NCI-H2227 (cell line): ENCODE measurements at regions not wholly inside any gene's neighbourhood (a gene's known extent, or its start where the extent isn't known, plus 50 kb on each side); places are given as distances from the start of the nearest gene placed in this dataset.

Source experiments
- DNase-seq: peaks from one replicate; lab custom pipeline; 2025; ENCODE audit not compliant: unreplicated experiment; lab: John Stamatoyannopoulos, UW

GRCh38 chr2:121038891-121039616 lies 245.9 kb downstream of the TFCP2L1 start:
- DNase-seq: no peak

- no peak for DNase-seq
These were observed 245.3 kb downstream of the TFCP2L1 start for GRCh38 chr2:121039679-121040078.

GRCh38 chr2:121041516-121041915 lies 243.5 kb downstream of the TFCP2L1 start:
- DNase-seq: no peak

GRCh38 chr2:121043061-121043826 lies 241.8 kb downstream of the TFCP2L1 start:
- DNase-seq: no peak

GRCh38 chr2:121043827-121044222 lies 241.2 kb downstream of the TFCP2L1 start:
- DNase-seq: no peak

GRCh38 chr2:121044412-121044811 lies 240.6 kb downstream of the TFCP2L1 start:
- DNase-seq: no peak

GRCh38 chr2:121045245-121045644 lies 239.8 kb downstream of the TFCP2L1 start:
- DNase-seq: no peak

GRCh38 chr2:121046335-121046734 lies 238.7 kb downstream of the TFCP2L1 start:
- DNase-seq: no peak

GRCh38 chr2:121047383-121047782 lies 237.6 kb downstream of the TFCP2L1 start:
- DNase-seq: no peak

GRCh38 chr2:121049131-121049530 lies 235.9 kb downstream of the TFCP2L1 start:
- DNase-seq: no peak

- DNase-seq: no peak
These were observed 234.9 kb downstream of the TFCP2L1 start for GRCh38 chr2:121049950-121050585.

- no peak for DNase-seq
These were observed 233.7 kb downstream of the TFCP2L1 start for GRCh38 chr2:121051311-121051710.

- no peak for DNase-seq
These were observed 233.0 kb downstream of the TFCP2L1 start for GRCh38 chr2:121052023-121052422.

GRCh38 chr2:121052521-121052920 lies 232.5 kb downstream of the TFCP2L1 start:
- DNase-seq: no peak

GRCh38 chr2:121055088-121055487 lies 229.9 kb downstream of the TFCP2L1 start:
- no peak for DNase-seq

- no peak for DNase-seq
These were observed 229.5 kb downstream of the TFCP2L1 start for GRCh38 chr2:121055501-121055900.

- no peak for DNase-seq
These were observed 226.0 kb downstream of the TFCP2L1 start for GRCh38 chr2:121058852-121059558.

GRCh38 chr2:121059651-121060649 lies 225.1 kb downstream of the TFCP2L1 start:
- DNase-seq: no peak

GRCh38 chr2:121061633-121062032 lies 223.4 kb downstream of the TFCP2L1 start:
- no peak for DNase-seq

- no peak for DNase-seq
These were observed 221.5 kb downstream of the TFCP2L1 start for GRCh38 chr2:121063471-121063870.
